Bronchial epithelial cell (primary cell): ENCODE measurements at regions not wholly inside any gene's neighbourhood (a gene's known extent, or its start where the extent isn't known, plus 50 kb on each side); places are given as distances from the start of the nearest gene placed in this dataset.

Experiments
- DNase-seq: peaks from one replicate; pipeline ENCODE4 v3.0.0-alpha.2; 2010; ENCODE audit warnings: low read depth
- FAIRE-seq: peaks from 2 replicates; lab custom pipeline; 2011; peaks lifted over from hg19 to GRCh38; lab: Jason Lieb, UNC
- H3K27me3 ChIP-seq: 2 replicates; pipeline ENCODE4 v1.5.1; 2011; ENCODE audit warnings: low read length; ENCODE audit not compliant: control insufficient read depth, insufficient read depth
- H3K36me3 ChIP-seq: 2 replicates; pipeline ENCODE4 v1.5.1; 2011; ENCODE audit warnings: low read length; ENCODE audit not compliant: control insufficient read depth, insufficient read depth
- H3K4me3 ChIP-seq: 2 replicates; pipeline ENCODE4 v1.5.1; 2011; ENCODE audit warnings: mild to moderate bottlenecking, low read depth, low read length, control low read depth
- TF ChIP-seq, protein P1 (sequence below): IDR thresholded peaks from 2 replicates; pipeline ENCODE4 v1.5.1; 2011; ENCODE audit warnings: mild to moderate bottlenecking, moderate library complexity, low read length, control low read depth, inconsistent platforms; ENCODE audit not compliant: insufficient read depth, severe bottlenecking

DNA sequence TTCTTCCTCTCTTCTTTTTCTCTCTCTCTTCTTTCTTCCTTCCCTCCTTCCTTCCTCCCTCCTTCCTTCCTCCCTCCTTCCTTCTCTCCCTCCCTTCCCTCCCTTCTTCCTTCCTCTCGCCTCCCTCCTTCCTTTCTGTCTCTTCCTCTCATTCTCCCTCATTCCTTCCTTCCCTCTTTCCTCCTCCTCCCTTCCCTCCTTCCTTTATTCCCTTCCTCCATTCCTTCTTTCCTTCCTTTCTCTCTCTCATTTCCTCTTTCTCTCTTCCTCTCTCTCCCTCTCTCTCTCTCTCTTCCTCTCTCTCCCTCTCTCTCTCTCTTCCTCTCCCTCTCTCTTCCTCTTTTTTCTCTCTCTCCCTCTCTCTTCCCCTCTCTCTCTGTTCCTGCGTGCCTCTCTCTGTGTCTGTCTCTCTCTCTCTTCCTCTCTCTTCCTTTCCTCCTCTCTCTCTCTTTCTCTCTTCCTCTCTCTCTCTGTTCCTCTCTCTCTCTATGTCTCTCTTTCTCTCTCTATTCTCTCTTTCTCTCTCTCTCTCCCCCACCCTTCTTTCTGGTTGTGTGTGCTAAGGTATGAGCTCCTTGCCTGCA, 80.1 kb upstream of the PFKP start:
- DNase-seq = no peak
- no peak for FAIRE-seq
- TF ChIP-seq, protein P1, sequence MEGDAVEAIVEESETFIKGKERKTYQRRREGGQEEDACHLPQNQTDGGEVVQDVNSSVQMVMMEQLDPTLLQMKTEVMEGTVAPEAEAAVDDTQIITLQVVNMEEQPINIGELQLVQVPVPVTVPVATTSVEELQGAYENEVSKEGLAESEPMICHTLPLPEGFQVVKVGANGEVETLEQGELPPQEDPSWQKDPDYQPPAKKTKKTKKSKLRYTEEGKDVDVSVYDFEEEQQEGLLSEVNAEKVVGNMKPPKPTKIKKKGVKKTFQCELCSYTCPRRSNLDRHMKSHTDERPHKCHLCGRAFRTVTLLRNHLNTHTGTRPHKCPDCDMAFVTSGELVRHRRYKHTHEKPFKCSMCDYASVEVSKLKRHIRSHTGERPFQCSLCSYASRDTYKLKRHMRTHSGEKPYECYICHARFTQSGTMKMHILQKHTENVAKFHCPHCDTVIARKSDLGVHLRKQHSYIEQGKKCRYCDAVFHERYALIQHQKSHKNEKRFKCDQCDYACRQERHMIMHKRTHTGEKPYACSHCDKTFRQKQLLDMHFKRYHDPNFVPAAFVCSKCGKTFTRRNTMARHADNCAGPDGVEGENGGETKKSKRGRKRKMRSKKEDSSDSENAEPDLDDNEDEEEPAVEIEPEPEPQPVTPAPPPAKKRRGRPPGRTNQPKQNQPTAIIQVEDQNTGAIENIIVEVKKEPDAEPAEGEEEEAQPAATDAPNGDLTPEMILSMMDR = no peak

DNA sequence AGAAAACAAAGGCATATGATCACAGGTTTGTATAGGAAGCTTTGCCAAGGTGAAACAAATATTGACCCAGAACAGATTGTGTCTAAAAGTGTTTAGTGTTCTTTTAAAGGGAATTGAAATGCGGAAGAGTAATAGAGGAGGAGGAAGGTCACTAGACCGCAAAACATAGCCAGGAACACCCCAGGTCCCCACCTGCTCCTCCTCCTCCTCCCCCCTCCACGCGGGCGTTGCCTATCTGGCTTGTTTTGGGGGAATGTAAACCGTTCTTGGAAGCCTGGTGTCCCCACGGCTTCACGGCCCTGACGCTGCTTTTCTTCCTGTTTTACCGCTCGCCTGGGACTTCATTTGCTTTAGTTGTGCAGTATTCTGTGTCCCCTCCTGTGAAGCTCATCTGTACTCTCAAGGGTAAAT, 81.0 kb upstream of the PFKP start:
- Histone ChIP-seq H3K4me3 (no peak overlapping the region), H3K27me3 (no peaks in the 10 kb centered on the region), H3K36me3 (no peaks in the 10 kb centered on the region)
- TF ChIP-seq, protein P1 = no peak
- no peak for DNase-seq
- FAIRE-seq = no peak

More for the DNA sequence above, 80.1 kb upstream of the PFKP start:
- no peak overlapping the region for H3K4me3 ChIP-seq
- no peaks in the 10 kb centered on the region for H3K36me3 ChIP-seq
- H3K27me3 ChIP-seq = no peaks in the 10 kb centered on the region

DNA sequence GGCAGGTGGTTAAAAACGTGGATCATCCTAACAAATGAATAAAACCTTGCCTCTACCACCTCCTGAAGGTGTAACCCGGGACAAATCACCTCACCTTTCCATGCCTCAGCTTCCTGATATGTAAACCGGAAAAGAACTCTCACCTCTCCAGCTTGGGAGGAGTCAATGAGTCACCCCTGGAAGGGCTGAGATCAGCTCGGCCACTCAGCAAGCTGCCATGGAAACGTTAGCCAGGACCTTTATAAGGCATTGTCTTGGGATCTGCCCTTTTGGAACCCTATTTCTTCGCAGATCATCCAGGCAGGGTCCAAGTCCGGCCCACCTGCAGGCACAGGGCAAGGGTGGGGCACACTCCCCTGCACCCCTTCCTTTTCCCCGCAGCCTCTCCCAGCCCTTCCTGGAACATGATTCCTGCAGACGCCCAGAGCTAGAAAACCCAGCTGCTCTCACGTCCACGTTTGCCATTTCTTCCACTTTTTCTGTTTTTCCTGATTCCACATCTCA, 81.6 kb upstream of the PFKP start:
- FAIRE-seq = peak; percentile 98
- peak overlapping the region; percentile 20 for H3K4me3 ChIP-seq
- TF ChIP-seq, protein P1 = peak; percentile 30

DNA sequence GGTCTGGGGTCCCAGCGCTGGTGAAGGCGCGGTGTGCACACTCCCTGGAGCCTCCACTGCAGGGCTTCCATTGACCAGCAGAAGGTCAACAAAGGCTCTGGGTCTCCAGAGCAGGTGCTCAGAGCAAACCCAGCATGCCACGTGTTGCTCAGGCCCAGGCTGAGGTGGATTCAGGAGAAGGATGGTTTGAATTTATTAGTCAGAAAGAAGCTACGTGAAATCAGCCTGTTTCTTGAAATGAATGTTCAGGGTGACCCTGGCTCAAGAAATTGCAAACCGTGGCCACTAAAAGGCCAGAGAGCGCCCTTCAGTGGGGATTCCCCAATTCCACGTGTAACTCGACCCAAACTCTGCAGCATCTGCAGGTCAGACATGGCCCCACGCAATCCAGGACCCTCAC, 82.7 kb upstream of the PFKP start:
- FAIRE-seq (peak; percentile 86), DNase-seq (no peak)
- no peak overlapping the region for H3K4me3 ChIP-seq
- TF ChIP-seq, protein P1 = no peak
- no peaks in the 10 kb centered on the region for H3K27me3 ChIP-seq
- no peaks in the 10 kb centered on the region for H3K36me3 ChIP-seq

More for the DNA sequence above, 81.6 kb upstream of the PFKP start:
- Histone ChIP-seq H3K36me3 (no peaks in the 10 kb centered on the region), H3K27me3 (no peaks in the 10 kb centered on the region)
- peak; percentile 92 for DNase-seq

DNA sequence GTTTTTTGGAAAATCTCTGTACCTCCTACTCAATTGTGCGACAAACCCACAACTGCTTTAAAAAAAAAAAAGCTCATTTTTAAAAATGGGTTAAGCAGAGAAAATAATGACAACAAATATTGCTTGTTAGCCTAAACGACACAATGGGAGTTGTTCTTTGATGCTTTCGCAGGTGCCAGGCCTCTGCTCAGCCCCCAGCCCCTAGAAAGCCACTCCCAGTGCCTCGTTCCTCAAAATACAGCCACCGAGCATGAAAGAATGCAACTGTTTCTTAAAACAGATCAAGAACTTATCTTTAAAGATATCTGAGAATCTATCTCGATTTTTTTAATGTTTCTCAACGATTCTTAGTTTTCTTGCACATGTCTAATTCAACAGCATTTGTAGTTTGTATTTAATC, 85.2 kb upstream of the PFKP start:
- DNase-seq (no peak), FAIRE-seq (no peak)
- H3K27me3 ChIP-seq = no peaks in the 10 kb centered on the region
- TF ChIP-seq, protein P1 = no peak
- no peaks in the 10 kb centered on the region for H3K36me3 ChIP-seq
- no peak overlapping the region for H3K4me3 ChIP-seq

DNA sequence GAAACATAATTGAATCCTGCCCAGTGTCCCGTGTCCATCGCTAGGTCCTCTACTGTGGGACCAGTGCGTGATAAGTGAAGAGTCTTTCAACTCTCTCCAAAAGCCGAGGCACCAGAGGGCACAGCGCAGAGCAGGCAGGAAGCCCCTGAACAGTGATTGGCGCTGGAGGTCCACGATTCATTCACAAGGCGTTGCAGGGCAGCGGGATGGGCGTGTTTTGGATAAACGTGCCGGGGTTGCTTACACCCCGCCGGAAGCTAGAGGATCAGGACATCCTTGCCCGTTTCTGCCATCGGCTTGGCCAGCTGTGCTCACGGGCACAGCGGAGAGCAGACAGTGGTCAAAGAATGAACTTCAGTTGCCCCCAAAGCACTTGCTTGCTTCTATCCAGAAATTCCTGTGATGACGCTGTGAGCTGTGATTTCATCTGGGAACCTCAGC, 86.0 kb upstream of the PFKP start:
- H3K4me3 ChIP-seq = no peak overlapping the region
- TF ChIP-seq, protein P1 = no peak
- no peak for DNase-seq
- no peaks in the 10 kb centered on the region for H3K27me3 ChIP-seq
- H3K36me3 ChIP-seq = no peaks in the 10 kb centered on the region
- FAIRE-seq = no peak
